ENCODE measurements at regions not wholly inside any gene's neighbourhood (a gene's known extent, or its start where the extent isn't known, plus 50 kb on each side); places are given as distances from the start of the nearest gene placed in this dataset.
"Not testable (repeated sequence)": the region's sequence is repeated elsewhere in the genome, so short reads cannot be mapped to it uniquely, and the experiment has no call there.

GRCh38 chr13:76829572-76830327, 56.5 kb downstream of the KCTD12 start:
- DNase-seq, result no peak

- no peak for DNase-seq
Measured at GRCh38 chr13:76828316-76828741, 57.9 kb downstream of the KCTD12 start.

- no peak for DNase-seq
Measured at GRCh38 chr13:76826527-76826926, 59.7 kb downstream of the KCTD12 start.

GRCh38 chr13:76825430-76825829, 60.8 kb downstream of the KCTD12 start:
- no peak for DNase-seq

- no peak for DNase-seq
Measured at GRCh38 chr13:76823969-76824368, 62.2 kb downstream of the KCTD12 start.

GRCh38 chr13:76822698-76823267, 63.4 kb downstream of the KCTD12 start:
- no peak for DNase-seq

- DNase-seq, result not testable (repeated sequence)
Measured at GRCh38 chr13:76821222-76821621, 65.0 kb downstream of the KCTD12 start.

- no peak for DNase-seq
Measured at GRCh38 chr13:76820759-76821158, 65.4 kb downstream of the KCTD12 start.

- DNase-seq, result peak; percentile 84
Measured at GRCh38 chr13:76816394-76816793, 69.8 kb downstream of the KCTD12 start.

- no peak for DNase-seq
Measured at GRCh38 chr13:76815344-76815743, 70.9 kb downstream of the KCTD12 start.

- DNase-seq, result no peak
Measured at GRCh38 chr13:76813891-76814290, 72.3 kb downstream of the KCTD12 start.

- no peak for DNase-seq
Measured at GRCh38 chr13:76813000-76813691, 73.1 kb downstream of the KCTD12 start.

GRCh38 chr13:76812206-76812897, 73.9 kb downstream of the KCTD12 start:
- no peak for DNase-seq

- DNase-seq, result no peak
Measured at GRCh38 chr13:76809389-76809788, 76.8 kb downstream of the KCTD12 start.

GRCh38 chr13:76808927-76809326, 77.3 kb downstream of the KCTD12 start:
- no peak for DNase-seq

- no peak for DNase-seq
Measured at GRCh38 chr13:76804801-76805200, 81.4 kb downstream of the KCTD12 start.

GRCh38 chr13:76803831-76804230, 82.4 kb downstream of the KCTD12 start:
- no peak for DNase-seq

- no peak for DNase-seq
Measured at GRCh38 chr13:76800943-76801342, 85.3 kb downstream of the KCTD12 start.

- peak; percentile 87 for DNase-seq
Measured at GRCh38 chr13:76799696-76800095, 86.5 kb downstream of the KCTD12 start.

GRCh38 chr13:76798037-76798436, 88.2 kb downstream of the KCTD12 start:
- DNase-seq, result no peak

GRCh38 chr13:76797361-76797760, 88.8 kb downstream of the KCTD12 start:
- no peak for DNase-seq

- peak; percentile 35 for DNase-seq
Measured at GRCh38 chr13:76796851-76797250, 89.4 kb downstream of the KCTD12 start.

Data from DMS153 (cell line).